VCaP (cell line): ENCODE measurements at regions not wholly inside any gene's neighbourhood (a gene's known extent, or its start where the extent isn't known, plus 50 kb on each side); places are given as distances from the start of the nearest gene placed in this dataset.
"Not testable (repeated sequence)": the region's sequence is repeated elsewhere in the genome, so short reads cannot be mapped to it uniquely, and the experiment has no call there.

Experiments used
- H3K27ac ChIP-seq: fragments of 450-650 bp; 2 replicates; pipeline ENCODE4 v1.5.1; 2017
- TF ChIP-seq, protein P1 (sequence below): fragments of 450-650 bp; conservative IDR thresholded peaks from 2 replicates; pipeline ENCODE4 v1.5.1; 2017; ENCODE audit warnings: mild to moderate bottlenecking, moderate library complexity

DNA sequence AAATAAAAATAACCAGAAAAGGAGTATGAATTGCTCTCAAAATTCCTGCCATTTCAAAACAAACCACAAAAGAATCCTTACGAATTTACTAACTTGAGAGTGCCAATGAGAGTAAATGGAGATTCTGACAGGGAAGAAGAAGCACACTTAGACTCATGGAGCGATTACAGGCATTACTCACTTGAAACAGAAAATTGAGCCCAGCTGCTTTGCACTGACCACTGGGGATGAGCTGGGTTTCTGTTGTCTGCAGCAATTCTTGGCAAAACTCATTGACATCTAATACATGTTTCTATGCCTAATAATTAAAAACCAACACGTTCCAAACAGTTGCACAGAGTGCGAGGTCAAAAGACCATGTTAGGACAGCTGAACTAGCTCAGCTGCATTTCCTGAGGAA, 731.6 kb downstream of the DNAH5 start:
- H3K27ac ChIP-seq: no peak overlapping the region
- TF ChIP-seq, protein P1, sequence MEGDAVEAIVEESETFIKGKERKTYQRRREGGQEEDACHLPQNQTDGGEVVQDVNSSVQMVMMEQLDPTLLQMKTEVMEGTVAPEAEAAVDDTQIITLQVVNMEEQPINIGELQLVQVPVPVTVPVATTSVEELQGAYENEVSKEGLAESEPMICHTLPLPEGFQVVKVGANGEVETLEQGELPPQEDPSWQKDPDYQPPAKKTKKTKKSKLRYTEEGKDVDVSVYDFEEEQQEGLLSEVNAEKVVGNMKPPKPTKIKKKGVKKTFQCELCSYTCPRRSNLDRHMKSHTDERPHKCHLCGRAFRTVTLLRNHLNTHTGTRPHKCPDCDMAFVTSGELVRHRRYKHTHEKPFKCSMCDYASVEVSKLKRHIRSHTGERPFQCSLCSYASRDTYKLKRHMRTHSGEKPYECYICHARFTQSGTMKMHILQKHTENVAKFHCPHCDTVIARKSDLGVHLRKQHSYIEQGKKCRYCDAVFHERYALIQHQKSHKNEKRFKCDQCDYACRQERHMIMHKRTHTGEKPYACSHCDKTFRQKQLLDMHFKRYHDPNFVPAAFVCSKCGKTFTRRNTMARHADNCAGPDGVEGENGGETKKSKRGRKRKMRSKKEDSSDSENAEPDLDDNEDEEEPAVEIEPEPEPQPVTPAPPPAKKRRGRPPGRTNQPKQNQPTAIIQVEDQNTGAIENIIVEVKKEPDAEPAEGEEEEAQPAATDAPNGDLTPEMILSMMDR: no peak

DNA sequence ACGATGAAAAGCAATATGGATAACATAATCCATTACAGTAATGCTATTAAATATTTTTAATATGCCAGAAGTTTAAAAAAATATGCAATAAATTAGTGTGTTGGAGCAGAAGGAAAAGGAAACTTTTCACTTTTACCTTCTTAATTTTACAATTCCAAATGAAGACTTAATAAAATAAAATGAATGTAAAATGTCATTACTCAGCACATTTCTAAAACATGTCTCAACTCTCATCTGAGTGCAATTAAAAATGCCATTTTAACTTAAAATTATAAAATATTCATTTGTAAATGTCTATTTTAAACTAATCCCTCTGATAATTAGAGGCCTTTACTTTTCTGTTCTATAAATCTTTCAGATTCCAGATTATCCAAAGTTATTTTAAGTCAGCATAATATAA, 733.4 kb downstream of the DNAH5 start:
- TF ChIP-seq, protein P1: no peak
- no peak overlapping the region for H3K27ac ChIP-seq

GRCh38 chr5:13207112-13207511, 737.4 kb downstream of the DNAH5 start:
- TF ChIP-seq, protein P1: no peak

GRCh38 chr5:13201022-13201421, 743.5 kb downstream of the DNAH5 start:
- no peak overlapping the region for H3K27ac ChIP-seq
- TF ChIP-seq, protein P1: no peak

More at GRCh38 chr5:13207112-13207511, 737.4 kb downstream of the DNAH5 start:
- no peak overlapping the region for H3K27ac ChIP-seq

DNA sequence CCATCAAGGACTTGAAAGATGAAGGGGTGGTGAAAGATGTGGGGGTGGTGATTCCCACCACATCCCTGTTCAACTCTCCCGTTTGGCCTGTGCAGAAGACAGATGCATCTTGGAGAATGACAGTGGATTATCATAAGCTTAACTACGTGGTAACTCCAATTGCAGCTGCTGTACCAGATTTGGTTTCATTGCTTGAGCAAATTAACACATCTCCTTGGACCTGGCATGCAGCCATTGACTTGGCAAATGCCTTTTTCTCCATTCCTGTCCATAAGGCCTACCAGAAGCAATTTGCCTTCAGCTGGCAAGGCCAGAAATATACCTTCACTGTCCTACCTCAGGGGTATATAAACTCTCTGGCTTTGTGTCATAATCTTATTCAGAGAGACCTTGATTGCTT, 746.3 kb downstream of the DNAH5 start:
- H3K27ac ChIP-seq: not testable (repeated sequence)

- TF ChIP-seq, protein P1: no peak
- no peak overlapping the region for H3K27ac ChIP-seq
Measured at GRCh38 chr5:13189532-13189931, 755.0 kb downstream of the DNAH5 start.

GRCh38 chr5:13188371-13188770, 756.1 kb downstream of the DNAH5 start:
- no peak overlapping the region for H3K27ac ChIP-seq
- TF ChIP-seq, protein P1: no peak

DNA sequence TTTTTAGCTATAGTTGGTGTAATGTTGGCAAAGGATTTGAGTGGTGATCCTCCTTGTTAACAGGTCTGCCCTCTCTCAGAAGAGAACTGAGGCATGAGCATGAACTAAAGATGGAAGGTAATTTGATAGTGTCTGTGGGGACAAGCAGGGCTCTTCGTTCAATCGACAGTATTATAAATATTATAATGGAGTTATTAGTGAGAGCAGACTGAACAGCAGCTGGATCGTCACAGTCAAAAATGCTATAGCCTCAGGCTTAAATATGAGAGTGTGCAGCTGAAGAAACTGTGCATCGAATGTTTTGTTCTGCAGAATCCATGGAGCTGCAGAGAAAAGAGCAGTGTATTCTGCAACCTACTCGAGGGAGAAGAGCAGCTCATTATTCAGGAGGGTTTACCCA, 757.3 kb downstream of the DNAH5 start:
- TF ChIP-seq, protein P1: no peak
- no peak overlapping the region for H3K27ac ChIP-seq
